HPDE6-E6E7 (cell line): ENCODE measurements at regions not wholly inside any gene's neighbourhood (a gene's known extent, or its start where the extent isn't known, plus 50 kb on each side); places are given as distances from the start of the nearest gene placed in this dataset.

Experiments used
- DNase-seq: peaks from one replicate; pipeline ENCODE4 v3.0.0; 2011; ENCODE audit warnings: missing footprints; ENCODE audit errors: extremely low spot score

- no peak for DNase-seq
Observed at GRCh38 chr3:139870000-139870675, 64.8 kb upstream of the CLSTN2 start.

GRCh38 chr3:139868773-139869172 is 66.2 kb upstream of the CLSTN2 start:
- no peak for DNase-seq

GRCh38 chr3:139848660-139849059 is 86.3 kb upstream of the CLSTN2 start:
- no peak for DNase-seq

GRCh38 chr3:139846729-139847128 is 88.3 kb upstream of the CLSTN2 start:
- no peak for DNase-seq

- DNase-seq, result no peak
Observed at GRCh38 chr3:139839659-139840058, 95.3 kb upstream of the CLSTN2 start.

- DNase-seq, result no peak
Observed at GRCh38 chr3:139839014-139839413, 96.0 kb upstream of the CLSTN2 start.

GRCh38 chr3:139838269-139838957 is 96.6 kb upstream of the CLSTN2 start:
- no peak for DNase-seq

GRCh38 chr3:139836698-139837464 is 98.1 kb upstream of the CLSTN2 start:
- no peak for DNase-seq

GRCh38 chr3:139835830-139836683 is 98.9 kb upstream of the CLSTN2 start:
- DNase-seq, result no peak

- DNase-seq, result no peak
Observed at GRCh38 chr3:139832998-139833397, 102.0 kb upstream of the CLSTN2 start.

GRCh38 chr3:139830817-139831216 is 104.2 kb upstream of the CLSTN2 start:
- DNase-seq, result no peak

- no peak for DNase-seq
Observed at GRCh38 chr3:139827833-139828232, 107.2 kb upstream of the CLSTN2 start.

GRCh38 chr3:139824864-139825263 is 110.1 kb upstream of the CLSTN2 start:
- DNase-seq, result no peak

GRCh38 chr3:139814646-139815045 is 120.3 kb upstream of the CLSTN2 start:
- DNase-seq, result no peak

- no peak for DNase-seq
Observed at GRCh38 chr3:139811331-139811730, 123.7 kb upstream of the CLSTN2 start.

GRCh38 chr3:139808201-139808600 is 126.8 kb upstream of the CLSTN2 start:
- DNase-seq, result no peak

- no peak for DNase-seq
Observed at GRCh38 chr3:139803294-139803693, 125.5 kb upstream of the NMNAT3 start.

GRCh38 chr3:139797724-139798343 is 120.1 kb upstream of the NMNAT3 start:
- peak; percentile 9 for DNase-seq

GRCh38 chr3:139794469-139795265 is 116.9 kb upstream of the NMNAT3 start:
- DNase-seq, result no peak

GRCh38 chr3:139793408-139793807 is 115.6 kb upstream of the NMNAT3 start:
- no peak for DNase-seq

- DNase-seq, result no peak
Observed at GRCh38 chr3:139780593-139780992, 102.8 kb upstream of the NMNAT3 start.
